ENCODE measurements at regions not wholly inside any gene's neighbourhood (a gene's known extent, or its start where the extent isn't known, plus 50 kb on each side); places are given as distances from the start of the nearest gene placed in this dataset.

GRCh38 chr21:27067226-27067625 is 100.3 kb upstream of the ADAMTS5 start:
- TF ChIP-seq CTCF (IDR thresholded peaks at IDR 0.05; ENCODE audit: insufficient read depth, low read length, poor library complexity, severe bottlenecking) = no peak
- TF ChIP-seq EZH2phosphoT487 (conservative IDR thresholded peaks at IDR 0.05; ENCODE audit: low read length) = no peak
